Stimulated activated memory B cell treated with anti-CD40 and anti-IgM and Interleukin-4, amounts not matched to agents 10 μg/mL and 1 μg/mL and 100 μg/mL, for 72 hours (primary cell): ENCODE measurements at regions not wholly inside any gene's neighbourhood (a gene's known extent, or its start where the extent isn't known, plus 50 kb on each side); places are given as distances from the start of the nearest gene placed in this dataset.

Experiments
- ATAC-seq: fragments of 150-1000 bp; cut with Tn5 transposase; 2 replicates; pipeline ENCODE4 v1.10.0; 2021
- H3K27ac Mint-ChIP-seq: one replicate; pipeline ENCODE4 v1.8.0; 2022; ENCODE audit warnings: mild to moderate bottlenecking, mixed read lengths
- H3K27me3 Mint-ChIP-seq: one replicate; pipeline ENCODE4 v1.8.0; 2022; ENCODE audit warnings: mixed read lengths
- H3K36me3 Mint-ChIP-seq: one replicate; pipeline ENCODE4 v1.8.0; 2022; ENCODE audit warnings: mixed read lengths
- H3K4me1 Mint-ChIP-seq: one replicate; pipeline ENCODE4 v1.8.0; 2022; ENCODE audit warnings: mixed read lengths
- H3K4me3 Mint-ChIP-seq: one replicate; pipeline ENCODE4 v1.8.0; 2022; ENCODE audit warnings: mild to moderate bottlenecking, moderate library complexity, mixed read lengths
- H3K9me3 Mint-ChIP-seq: one replicate; pipeline ENCODE4 v1.8.0; 2022; ENCODE audit warnings: mixed read lengths

DNA sequence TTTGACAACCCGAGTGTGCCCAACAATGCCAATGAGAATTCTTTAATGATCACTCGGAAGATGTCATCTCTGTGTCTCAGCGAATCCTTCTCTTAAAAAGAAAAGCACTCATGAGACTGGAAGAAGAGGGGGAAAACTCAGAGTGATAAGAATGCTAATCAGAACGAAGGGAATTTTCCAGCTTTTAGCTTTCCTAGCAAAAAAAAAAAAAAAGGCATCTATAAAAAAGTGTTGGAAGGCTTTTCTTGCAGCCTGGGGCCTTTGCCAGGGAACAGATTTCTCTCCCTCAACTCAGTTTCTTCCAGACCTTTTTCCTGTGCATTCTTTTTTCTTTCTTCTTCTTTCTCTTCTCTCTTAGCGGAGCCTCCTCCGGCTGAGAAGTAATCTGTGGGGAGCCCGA, 80.5 kb upstream of the NEO1 start:
- Mint-ChIP-seq H3K36me3 (no peaks in the 10 kb centered on the region), H3K4me1 (no peaks in the 10 kb centered on the region), H3K4me3 (no peak overlapping the region), H3K27me3 (peaks cover 56% of the 10 kb centered on the region), H3K27ac (no peak overlapping the region), H3K9me3 (no peaks in the 10 kb centered on the region)
- ATAC-seq, result no peak

GRCh38 chr15:72970933-72971760, 81.1 kb upstream of the NEO1 start:
- peaks cover 50% of the 10 kb centered on the region for H3K27me3 Mint-ChIP-seq
- no peak overlapping the region for H3K27ac Mint-ChIP-seq
- ATAC-seq, result no peak

GRCh38 chr15:72968531-72968922, 83.7 kb upstream of the NEO1 start:
- no peak for ATAC-seq
- no peak overlapping the region for H3K4me3 Mint-ChIP-seq
- no peaks in the 10 kb centered on the region for H3K4me1 Mint-ChIP-seq
- H3K27me3 Mint-ChIP-seq, result peaks cover 25% of the 10 kb centered on the region
- no peaks in the 10 kb centered on the region for H3K36me3 Mint-ChIP-seq
- H3K9me3 Mint-ChIP-seq, result no peaks in the 10 kb centered on the region
- no peak overlapping the region for H3K27ac Mint-ChIP-seq

More at GRCh38 chr15:72970933-72971760, 81.1 kb upstream of the NEO1 start:
- no peak overlapping the region for H3K4me3 Mint-ChIP-seq
- H3K4me1 Mint-ChIP-seq, result no peaks in the 10 kb centered on the region
- H3K9me3 Mint-ChIP-seq, result no peaks in the 10 kb centered on the region
- H3K36me3 Mint-ChIP-seq, result no peaks in the 10 kb centered on the region

DNA sequence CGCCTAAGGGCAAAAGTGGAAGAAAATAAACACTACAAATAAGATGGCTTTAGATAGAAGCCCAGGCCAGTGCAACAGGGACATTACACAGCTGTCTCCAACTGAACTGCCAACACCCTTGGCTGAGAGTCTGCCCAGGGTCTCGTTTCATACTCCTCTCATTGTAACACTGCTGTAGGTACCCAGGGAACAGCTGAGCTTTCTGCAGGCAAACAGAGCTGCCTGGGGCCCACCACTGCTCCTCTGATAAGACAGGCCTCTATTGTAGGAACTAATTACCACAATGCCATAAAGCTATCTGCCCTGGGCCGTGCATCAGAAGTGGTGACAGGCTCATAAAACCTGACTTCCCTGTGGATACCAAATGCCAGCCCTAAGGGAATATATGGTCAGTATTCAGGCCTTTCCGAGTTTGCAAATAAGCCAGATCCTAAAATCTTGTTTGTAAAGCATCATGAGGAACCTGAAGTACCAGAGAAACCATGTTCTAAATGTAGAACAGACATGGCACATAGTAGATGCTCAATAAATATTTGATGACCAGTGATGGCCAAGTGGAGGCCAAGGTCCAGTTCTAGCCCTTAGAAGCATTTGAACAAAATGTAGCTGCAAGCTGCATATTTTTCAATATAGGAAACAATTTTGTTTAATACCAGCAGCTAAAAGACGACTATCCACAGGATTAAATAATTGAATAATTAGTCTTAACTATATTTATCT, 84.3 kb upstream of the NEO1 start:
- Mint-ChIP-seq H3K4me1 (no peaks in the 10 kb centered on the region), H3K36me3 (no peaks in the 10 kb centered on the region), H3K4me3 (no peak overlapping the region), H3K9me3 (no peaks in the 10 kb centered on the region), H3K27me3 (peaks cover 23% of the 10 kb centered on the region), H3K27ac (no peak overlapping the region)
- ATAC-seq, result no peak

DNA sequence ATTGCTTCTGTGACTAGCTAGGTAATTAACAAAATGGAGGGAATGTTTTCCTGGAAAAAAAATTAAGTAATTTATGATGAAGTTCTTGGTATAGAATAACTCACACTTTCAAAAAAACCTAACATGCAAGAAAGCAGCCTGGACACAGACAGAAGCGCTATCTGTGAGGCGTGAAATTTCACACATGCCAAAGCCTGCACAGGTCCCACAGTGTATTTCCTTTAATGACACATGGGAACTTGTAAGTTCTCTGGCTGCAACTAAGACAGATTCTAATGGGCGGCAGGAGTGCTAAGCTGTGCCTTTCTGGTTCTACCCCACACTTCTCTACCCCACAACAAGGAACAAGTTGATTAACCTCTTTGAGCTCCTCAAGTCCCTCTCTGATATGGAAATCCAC, 84.9 kb upstream of the NEO1 start:
- no peaks in the 10 kb centered on the region for H3K4me1 Mint-ChIP-seq
- no peaks in the 10 kb centered on the region for H3K36me3 Mint-ChIP-seq
- H3K27me3 Mint-ChIP-seq, result peaks cover 29% of the 10 kb centered on the region
- no peak overlapping the region for H3K27ac Mint-ChIP-seq
- H3K9me3 Mint-ChIP-seq, result no peaks in the 10 kb centered on the region
- no peak for ATAC-seq
- no peak overlapping the region for H3K4me3 Mint-ChIP-seq

- ATAC-seq, result no peak
- no peaks in the 10 kb centered on the region for H3K36me3 Mint-ChIP-seq
- peaks cover 27% of the 10 kb centered on the region for H3K27me3 Mint-ChIP-seq
- no peak overlapping the region for H3K27ac Mint-ChIP-seq
- no peak overlapping the region for H3K4me3 Mint-ChIP-seq
- H3K4me1 Mint-ChIP-seq, result no peaks in the 10 kb centered on the region
- no peaks in the 10 kb centered on the region for H3K9me3 Mint-ChIP-seq
Observed at GRCh38 chr15:72966641-72967040, 85.6 kb upstream of the NEO1 start.

GRCh38 chr15:72965671-72966070, 86.6 kb upstream of the NEO1 start:
- Mint-ChIP-seq H3K27ac (no peak overlapping the region), H3K9me3 (no peaks in the 10 kb centered on the region), H3K4me3 (no peak overlapping the region), H3K27me3 (peaks cover 18% of the 10 kb centered on the region), H3K4me1 (no peaks in the 10 kb centered on the region), H3K36me3 (no peaks in the 10 kb centered on the region)
- no peak for ATAC-seq

DNA sequence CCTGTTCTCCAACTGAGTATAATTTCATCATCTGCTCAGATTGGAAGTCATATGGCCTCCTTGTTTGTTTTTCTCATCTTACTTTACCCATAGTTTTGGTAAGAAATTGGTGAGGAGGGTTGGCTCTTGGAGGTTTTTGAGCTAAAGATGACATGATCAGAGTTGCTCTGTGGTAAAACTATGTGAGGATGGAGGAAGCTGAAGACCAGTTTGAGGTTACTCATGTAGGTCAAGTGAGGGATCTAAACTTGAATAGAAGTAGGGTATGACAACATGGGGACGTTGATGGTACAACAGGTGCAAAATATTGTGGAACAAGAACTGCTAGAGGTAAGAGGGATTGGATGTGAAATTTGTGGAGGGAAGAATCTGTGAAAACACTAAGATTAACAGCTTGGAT, 87.7 kb upstream of the NEO1 start:
- no peak for ATAC-seq

GRCh38 chr15:72964135-72964534, 88.1 kb upstream of the NEO1 start:
- Mint-ChIP-seq H3K27ac (no peak overlapping the region), H3K9me3 (no peaks in the 10 kb centered on the region), H3K27me3 (peaks cover 15% of the 10 kb centered on the region), H3K36me3 (no peaks in the 10 kb centered on the region), H3K4me1 (no peaks in the 10 kb centered on the region), H3K4me3 (no peak overlapping the region)
- no peak for ATAC-seq

More for the DNA sequence above, 87.7 kb upstream of the NEO1 start:
- peaks cover 15% of the 10 kb centered on the region for H3K27me3 Mint-ChIP-seq
- no peak overlapping the region for H3K27ac Mint-ChIP-seq
- no peaks in the 10 kb centered on the region for H3K9me3 Mint-ChIP-seq
- no peaks in the 10 kb centered on the region for H3K4me1 Mint-ChIP-seq
- H3K36me3 Mint-ChIP-seq, result no peaks in the 10 kb centered on the region
- no peak overlapping the region for H3K4me3 Mint-ChIP-seq

DNA sequence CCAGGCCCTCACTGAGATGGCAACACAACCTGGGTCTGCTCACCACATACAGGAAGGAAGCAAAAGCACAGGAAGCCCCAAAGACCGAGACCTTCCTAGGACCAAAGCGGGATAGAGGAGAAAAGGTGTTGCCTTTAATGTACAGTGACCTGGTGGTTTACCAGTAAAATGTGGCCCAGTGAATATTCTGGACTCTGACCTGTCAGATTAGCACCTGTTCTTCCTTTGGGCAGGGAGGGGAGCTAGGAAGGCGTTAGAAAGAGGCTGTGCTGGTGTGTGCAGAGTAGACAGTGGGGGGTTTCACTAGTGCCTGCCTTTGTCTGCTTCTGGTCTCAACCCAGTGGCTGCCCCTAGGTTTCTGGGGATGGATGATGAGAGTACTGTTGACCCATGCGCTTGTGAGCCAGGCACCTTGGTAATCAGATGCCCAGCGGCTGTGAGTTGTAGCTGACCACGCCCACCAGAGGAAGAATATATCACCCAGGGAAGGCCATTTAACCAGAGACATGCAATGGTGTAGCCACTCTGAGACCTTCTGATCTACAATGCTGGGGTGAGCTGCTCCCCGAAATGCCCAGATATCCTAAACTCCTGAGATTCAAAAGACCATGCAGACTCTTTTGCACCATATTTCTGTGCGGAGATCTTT, 90.1 kb upstream of the NEO1 start:
- Mint-ChIP-seq H3K4me1 (no peaks in the 10 kb centered on the region), H3K9me3 (no peaks in the 10 kb centered on the region), H3K4me3 (no peak overlapping the region), H3K36me3 (no peaks in the 10 kb centered on the region), H3K27me3 (peaks cover 15% of the 10 kb centered on the region), H3K27ac (no peak overlapping the region)
- ATAC-seq, result no peak

DNA sequence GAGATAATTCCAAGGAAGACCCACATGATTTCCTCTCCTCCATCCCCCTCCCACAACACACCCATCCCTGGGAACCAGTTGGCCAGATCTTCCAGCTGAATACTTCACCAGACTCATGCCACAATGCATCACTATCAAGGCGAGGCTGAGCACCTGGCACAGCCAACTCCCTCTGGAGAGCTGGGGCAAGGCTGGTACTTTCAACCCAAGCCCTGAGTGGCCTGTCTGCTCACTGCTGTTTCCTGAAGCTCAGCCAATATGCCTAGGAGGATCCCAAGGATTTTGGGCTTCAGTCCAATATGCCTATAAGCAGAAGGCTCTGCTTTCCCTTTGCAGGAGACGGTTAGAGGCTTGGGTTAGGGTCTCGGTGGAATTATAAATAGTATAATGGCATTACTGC, 90.9 kb upstream of the NEO1 start:
- ATAC-seq, result no peak
- Mint-ChIP-seq H3K27me3 (peaks cover 15% of the 10 kb centered on the region), H3K36me3 (no peaks in the 10 kb centered on the region), H3K4me3 (no peak overlapping the region), H3K27ac (no peak overlapping the region), H3K4me1 (no peaks in the 10 kb centered on the region), H3K9me3 (no peaks in the 10 kb centered on the region)

GRCh38 chr15:72958634-72959033, 93.6 kb upstream of the NEO1 start:
- Mint-ChIP-seq H3K27ac (no peak overlapping the region), H3K36me3 (no peaks in the 10 kb centered on the region), H3K27me3 (peaks cover 21% of the 10 kb centered on the region), H3K4me3 (no peak overlapping the region), H3K9me3 (no peaks in the 10 kb centered on the region), H3K4me1 (no peaks in the 10 kb centered on the region)
- ATAC-seq, result no peak

GRCh38 chr15:72953306-72953705, 99.0 kb upstream of the NEO1 start:
- Mint-ChIP-seq H3K4me1 (no peaks in the 10 kb centered on the region), H3K27me3 (peaks cover 28% of the 10 kb centered on the region), H3K4me3 (no peak overlapping the region), H3K27ac (no peak overlapping the region), H3K36me3 (no peaks in the 10 kb centered on the region), H3K9me3 (peaks cover 14% of the 10 kb centered on the region)
- ATAC-seq, result no peak

- no peak overlapping the region for H3K4me3 Mint-ChIP-seq
- H3K27me3 Mint-ChIP-seq, result peaks cover 28% of the 10 kb centered on the region
- H3K36me3 Mint-ChIP-seq, result no peaks in the 10 kb centered on the region
- H3K27ac Mint-ChIP-seq, result no peak overlapping the region
- H3K9me3 Mint-ChIP-seq, result peaks cover 14% of the 10 kb centered on the region
- no peaks in the 10 kb centered on the region for H3K4me1 Mint-ChIP-seq
- ATAC-seq, result peak; percentile 27
Observed at GRCh38 chr15:72952151-72952550, 100.1 kb upstream of the NEO1 start.

DNA sequence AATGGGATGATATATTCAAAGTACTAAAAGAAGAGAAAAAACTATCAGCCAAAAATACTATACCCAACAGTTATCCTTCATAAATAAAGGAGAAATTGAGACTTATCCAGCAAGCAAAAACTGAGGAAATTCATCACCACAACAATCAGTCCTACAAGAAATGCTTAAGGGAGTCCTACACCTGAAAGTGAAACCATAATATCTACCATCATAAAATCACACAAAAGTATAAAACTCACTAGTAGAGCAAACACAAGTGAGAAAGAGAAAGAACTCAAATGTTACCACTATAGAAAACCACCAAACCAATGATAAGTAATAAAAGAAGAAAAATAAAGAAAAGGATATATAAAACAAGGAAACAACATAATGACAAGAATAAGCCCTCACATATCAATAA, 103.6 kb upstream of the NEO1 start:
- Mint-ChIP-seq H3K4me1 (no peaks in the 10 kb centered on the region), H3K27ac (no peak overlapping the region), H3K36me3 (no peaks in the 10 kb centered on the region), H3K4me3 (no peak overlapping the region), H3K9me3 (peaks cover 18% of the 10 kb centered on the region), H3K27me3 (peaks cover 34% of the 10 kb centered on the region)
- ATAC-seq, result no peak
